Astrocyte (in vitro differentiated cells and primary cell): ENCODE measurements at regions not wholly inside any gene's neighbourhood (a gene's known extent, or its start where the extent isn't known, plus 50 kb on each side); places are given as distances from the start of the nearest gene placed in this dataset.

ENCODE experiments used
- CTCF ChIP-seq: IDR thresholded peaks from 2 replicates; pipeline ENCODE4 v1.5.1; 2011; ENCODE audit warnings: low read depth, mild to moderate bottlenecking, inconsistent platforms, low read length, moderate library complexity; ENCODE audit not compliant: insufficient read depth
- EZH2 ChIP-seq: IDR thresholded peaks from 2 replicates; pipeline ENCODE4 v1.6.1; 2012; ENCODE audit warnings: mild to moderate bottlenecking, low read length, inconsistent platforms; ENCODE audit not compliant: insufficient read depth

- no peak for TF ChIP-seq CTCF
- no peak for TF ChIP-seq EZH2
Observed at GRCh38 chr14:66069830-66070541, 416.2 kb upstream of the CCDC196 start.
